HTR-8/SVneo (cell line): ENCODE measurements at regions not wholly inside any gene's neighbourhood (a gene's known extent, or its start where the extent isn't known, plus 50 kb on each side); places are given as distances from the start of the nearest gene placed in this dataset.
"Not testable (repeated sequence)": the region's sequence is repeated elsewhere in the genome, so short reads cannot be mapped to it uniquely, and the experiment has no call there.

Experiments used
- DNase-seq: peaks from one replicate; pipeline ENCODE4 v3.0.0; 2011; ENCODE audit warnings: low spot score, mixed read lengths; ENCODE audit not compliant: insufficient read length
- FAIRE-seq: peaks from 2 replicates; lab custom pipeline; 2011; peaks lifted over from hg19 to GRCh38; lab: Jason Lieb, UNC

- DNase-seq: peak; percentile 0
- no peak for FAIRE-seq
Measured at GRCh38 chrX:83416273-83416672, 91.8 kb upstream of the POU3F4 start.

- DNase-seq (no peak), FAIRE-seq (no peak)
Measured at GRCh38 chrX:83419030-83419792, 88.9 kb upstream of the POU3F4 start.

GRCh38 chrX:83422836-83423235, 85.3 kb upstream of the POU3F4 start:
- no peak for FAIRE-seq

GRCh38 chrX:83442552-83442951, 65.5 kb upstream of the POU3F4 start:
- not testable (repeated sequence) for FAIRE-seq

More at GRCh38 chrX:83422836-83423235, 85.3 kb upstream of the POU3F4 start:
- no peak for DNase-seq

GRCh38 chrX:83446355-83446754, 61.7 kb upstream of the POU3F4 start:
- FAIRE-seq (no peak), DNase-seq (no peak)

More at GRCh38 chrX:83442552-83442951, 65.5 kb upstream of the POU3F4 start:
- DNase-seq: not testable (repeated sequence)
